CD8-positive, alpha-beta memory T cell (primary cell): ENCODE measurements at regions not wholly inside any gene's neighbourhood (a gene's known extent, or its start where the extent isn't known, plus 50 kb on each side); places are given as distances from the start of the nearest gene placed in this dataset.

Experiments used
- CTCF ChIA-PET: fragments of 350-600 bp; sonication (Branson Sonifier 250); formaldehyde crosslinking; loops from one replicate; lab custom pipeline; 2021; ENCODE audit warnings: antibody characterized with exemption; lab: Charles Lee
- POLR2A ChIA-PET: fragments of 350-600 bp; sonication (Branson Sonifier 250); formaldehyde crosslinking; loops from one replicate; lab custom pipeline; 2021; ENCODE audit warnings: antibody characterized with exemption; lab: Charles Lee
- DNase-seq, 5 donors: peaks; one replicate each; pipeline versions ENCODE4 v3.0.0 to v3.0.0-alpha.2; 2020 to 2022; ENCODE audit warnings: mixed read lengths in 1 of 5
- H3K27ac ChIP-seq: one replicate; pipeline ENCODE4 v1.7.0; 2013; ENCODE audit warnings: low read depth, mild to moderate bottlenecking, low read length, moderate library complexity
- H3K27me3 ChIP-seq: 2 replicates; pipeline ENCODE4 v1.7.0; 2013; ENCODE audit warnings: low read length, mild to moderate bottlenecking; ENCODE audit not compliant: insufficient read depth, poor library complexity, severe bottlenecking
- H3K36me3 ChIP-seq: 2 replicates; pipeline ENCODE4 v1.7.0; 2013; ENCODE audit warnings: mild to moderate bottlenecking, low read length, moderate library complexity; ENCODE audit not compliant: insufficient read depth
- H3K4me1 ChIP-seq: 2 replicates; pipeline ENCODE4 v1.7.0; 2013; ENCODE audit warnings: mild to moderate bottlenecking, low read length, moderate library complexity; ENCODE audit not compliant: insufficient read depth
- H3K4me3 ChIP-seq: 2 replicates; pipeline ENCODE4 v1.7.0; 2013; ENCODE audit warnings: mild to moderate bottlenecking, low read length
- H3K9me3 ChIP-seq: 2 replicates; pipeline ENCODE4 v1.7.0; 2013; ENCODE audit warnings: mild to moderate bottlenecking, low read length
- H3K27ac Mint-ChIP-seq, 8 donors: one replicate each; pipeline ENCODE4 v1.8.0; 2020 to 2021; ENCODE audit warnings: mixed read lengths in 8 of 8, mild to moderate bottlenecking in 6 of 8, inconsistent platforms in 3 of 8, moderate library complexity in 3 of 8
- H3K27me3 Mint-ChIP-seq, 2 donors: one replicate each; pipeline ENCODE4 v1.8.0; 2020 to 2021; ENCODE audit warnings: mixed read lengths in 2 of 2, mild to moderate bottlenecking in 1 of 2, moderate library complexity in 1 of 2
- H3K36me3 Mint-ChIP-seq, 3 donors: one replicate each; pipeline ENCODE4 v1.8.0; 2020 to 2021; ENCODE audit warnings: mixed read lengths in 3 of 3, inconsistent platforms in 1 of 3, mild to moderate bottlenecking in 1 of 3
- H3K4me1 Mint-ChIP-seq, 3 donors: one replicate each; pipeline ENCODE4 v1.8.0; 2020 to 2021; ENCODE audit warnings: mixed read lengths in 3 of 3, inconsistent platforms in 1 of 3, mild to moderate bottlenecking in 1 of 3
- H3K4me3 Mint-ChIP-seq, 7 donors: one replicate each; pipeline ENCODE4 v1.8.0; 2020 to 2021; ENCODE audit warnings: mixed read lengths in 7 of 7, mild to moderate bottlenecking in 6 of 7, moderate library complexity in 4 of 7, inconsistent platforms in 2 of 7
- H3K9me3 Mint-ChIP-seq, 5 donors: one replicate each; pipeline ENCODE4 v1.8.0; 2020 to 2022; ENCODE audit warnings: mixed read lengths in 5 of 5, mild to moderate bottlenecking in 3 of 5, moderate library complexity in 2 of 5, inconsistent platforms in 1 of 5

DNA sequence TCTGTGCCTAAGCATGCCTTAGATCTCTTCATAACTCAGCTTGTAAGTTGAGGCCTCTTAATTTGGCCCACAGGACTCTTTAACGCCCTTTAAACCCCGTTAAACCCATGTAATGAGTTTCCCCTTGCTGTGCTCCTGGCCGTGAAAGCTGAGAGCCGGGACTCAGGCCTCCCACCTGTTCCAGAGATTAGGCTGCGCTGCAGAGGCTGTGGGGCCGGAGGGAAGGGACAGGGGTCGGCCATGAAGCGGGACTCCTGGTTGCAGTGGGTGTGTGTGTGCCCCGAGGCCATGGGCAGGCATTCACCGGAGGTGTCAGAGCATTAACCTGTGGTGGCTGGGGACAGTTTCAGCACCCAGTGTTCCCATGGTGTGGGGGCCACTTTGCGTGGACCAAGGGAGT lies 150.8 kb upstream of the IRX3 start:
- Histone ChIP-seq H3K4me1 (no peaks in the 10 kb centered on the region), H3K9me3 (no peaks in the 10 kb centered on the region), H3K4me3 (no peak overlapping the region), H3K27me3 (no peaks in the 10 kb centered on the region), H3K27ac (no peak overlapping the region), H3K36me3 (no peaks in the 10 kb centered on the region)
- no peak for DNase-seq
- H3K27ac Mint-ChIP-seq: no peak overlapping the region
- H3K4me3 Mint-ChIP-seq: no peak overlapping the region
- CTCF ChIA-PET: no interaction called here
- peaks cover 0 to 5% (median 0%) of the 10 kb centered on the region in 5 donors for H3K9me3 Mint-ChIP-seq
- POLR2A ChIA-PET: no interaction called here
- H3K4me1 Mint-ChIP-seq: no peaks in the 10 kb centered on the region
- H3K27me3 Mint-ChIP-seq: peaks cover 3 to 17% of the 10 kb centered on the region in 2 donors
- no peaks in the 10 kb centered on the region for H3K36me3 Mint-ChIP-seq

- CTCF ChIA-PET: no interaction called here
- Mint-ChIP-seq H3K4me1 (no peaks in the 10 kb centered on the region), H3K27me3 (peaks cover 3 to 17% of the 10 kb centered on the region in 2 donors), H3K9me3 (peaks cover 0 to 5% (median 0%) of the 10 kb centered on the region in 5 donors), H3K27ac (no peak overlapping the region), H3K4me3 (no peak overlapping the region), H3K36me3 (no peaks in the 10 kb centered on the region)
- H3K27ac ChIP-seq: no peak overlapping the region
- no peaks in the 10 kb centered on the region for H3K36me3 ChIP-seq
- DNase-seq: no peak
- H3K27me3 ChIP-seq: no peaks in the 10 kb centered on the region
- H3K4me3 ChIP-seq: no peak overlapping the region
- H3K4me1 ChIP-seq: no peaks in the 10 kb centered on the region
- POLR2A ChIA-PET: no interaction called here
- no peaks in the 10 kb centered on the region for H3K9me3 ChIP-seq
These were observed 149.8 kb upstream of the IRX3 start for GRCh38 chr16:54436346-54436745.

DNA sequence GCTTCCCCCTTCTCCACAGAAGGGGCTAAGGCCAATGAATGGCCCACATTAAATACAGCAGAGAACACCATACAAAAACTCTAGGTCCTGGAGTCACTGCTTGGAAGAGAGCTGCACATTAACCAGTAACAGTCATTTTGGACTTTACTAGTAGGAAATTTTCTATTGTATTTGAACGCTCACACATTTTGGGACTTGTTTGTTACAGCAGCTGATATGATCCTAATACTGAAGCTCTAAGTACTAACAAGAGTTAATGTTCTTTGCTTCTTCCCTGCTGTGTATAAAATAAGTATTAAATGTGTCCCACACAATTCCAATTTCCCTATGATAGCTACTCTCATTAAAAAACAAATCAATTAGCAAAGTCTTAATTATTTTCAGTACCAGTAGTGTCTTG lies 148.3 kb upstream of the IRX3 start:
- H3K36me3 Mint-ChIP-seq: no peaks in the 10 kb centered on the region
- POLR2A ChIA-PET: no interaction called here
- no peaks in the 10 kb centered on the region for H3K4me1 ChIP-seq
- peaks cover 0 to 12% (median 6%) of the 10 kb centered on the region in 5 donors for H3K9me3 Mint-ChIP-seq
- no peak overlapping the region for H3K27ac Mint-ChIP-seq
- H3K36me3 ChIP-seq: no peaks in the 10 kb centered on the region
- H3K4me3 ChIP-seq: no peak overlapping the region
- no peak for DNase-seq
- CTCF ChIA-PET: no interaction called here
- H3K27me3 ChIP-seq: no peaks in the 10 kb centered on the region
- H3K4me1 Mint-ChIP-seq: no peaks in the 10 kb centered on the region
- H3K4me3 Mint-ChIP-seq: no peak overlapping the region
- H3K27me3 Mint-ChIP-seq: peaks cover 6 to 21% of the 10 kb centered on the region in 2 donors
- no peaks in the 10 kb centered on the region for H3K9me3 ChIP-seq
- H3K27ac ChIP-seq: no peak overlapping the region

DNA sequence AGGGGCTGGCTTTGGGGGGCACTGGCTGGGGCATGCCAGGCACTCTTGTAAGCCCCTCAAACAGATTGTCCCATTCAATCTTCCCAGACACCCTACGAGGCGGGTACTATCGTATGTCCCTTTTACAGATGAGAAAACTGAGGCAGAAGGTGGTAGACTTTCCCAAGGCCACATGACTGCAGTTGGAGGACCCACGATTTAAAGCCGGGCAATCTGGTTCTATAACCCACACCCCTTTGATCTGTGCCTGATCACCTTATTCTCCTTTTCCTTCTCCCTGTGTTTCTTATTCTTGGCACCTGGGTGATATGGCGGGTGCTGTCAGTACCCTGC lies 146.3 kb upstream of the IRX3 start:
- H3K27me3 Mint-ChIP-seq: peaks cover 16 to 24% of the 10 kb centered on the region in 2 donors

DNA sequence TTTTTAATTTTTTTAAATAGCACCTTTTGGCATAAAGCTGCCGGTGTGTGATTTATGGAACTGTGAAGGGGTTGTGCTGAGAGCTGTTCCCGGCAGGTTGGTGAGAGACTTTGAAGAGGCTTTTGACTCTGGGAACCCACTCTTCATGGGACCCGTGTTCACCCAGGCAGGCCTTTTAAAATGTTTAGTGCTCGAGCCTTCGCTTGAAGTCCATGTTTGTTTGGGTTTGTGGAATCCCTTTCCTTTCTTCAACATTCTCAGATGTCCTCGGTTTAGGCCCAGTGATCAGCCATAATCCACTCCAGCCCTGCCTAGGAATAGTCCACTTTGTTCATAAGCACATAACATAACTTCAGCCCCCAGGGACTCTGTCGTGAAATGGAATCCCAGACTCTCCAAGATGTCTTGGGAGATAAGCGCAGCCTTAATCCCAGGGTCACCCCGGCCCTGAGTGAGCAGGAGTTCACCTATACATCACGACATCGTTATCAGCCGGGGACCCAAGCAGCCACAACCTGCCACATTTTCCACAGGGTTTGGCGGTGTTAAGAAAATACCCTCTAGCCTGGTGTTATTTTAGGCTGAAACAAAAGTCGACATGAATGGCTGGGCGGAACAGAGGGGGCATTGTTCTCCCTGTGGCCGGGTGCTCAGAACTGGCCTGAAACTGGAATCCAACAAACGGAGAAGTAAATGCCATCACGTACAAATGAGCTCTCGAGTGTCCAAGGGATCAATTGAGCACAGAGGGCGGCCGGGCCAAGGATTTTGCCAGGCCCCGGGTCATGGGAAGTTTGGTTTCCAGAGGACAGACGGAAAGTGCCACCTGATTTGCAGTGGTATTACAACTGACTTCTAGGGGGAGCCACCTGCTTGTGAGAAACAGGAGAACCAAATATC lies 145.7 kb upstream of the IRX3 start:
- ChIA-PET CTCF (no interaction called here), POLR2A (no interaction called here)
- DNase-seq: no peak
- Mint-ChIP-seq H3K4me3 (no peak overlapping the region), H3K4me1 (no peaks in the 10 kb centered on the region), H3K9me3 (peaks cover 0 to 16% (median 8%) of the 10 kb centered on the region in 5 donors), H3K27me3 (peaks cover 16 to 24% of the 10 kb centered on the region in 2 donors), H3K27ac (no peak overlapping the region), H3K36me3 (no peaks in the 10 kb centered on the region)
- no peak overlapping the region for H3K4me3 ChIP-seq
- H3K27me3 ChIP-seq: no peaks in the 10 kb centered on the region
- no peaks in the 10 kb centered on the region for H3K9me3 ChIP-seq
- H3K27ac ChIP-seq: no peak overlapping the region
- no peaks in the 10 kb centered on the region for H3K4me1 ChIP-seq
- no peaks in the 10 kb centered on the region for H3K36me3 ChIP-seq

More for the DNA sequence above, 146.3 kb upstream of the IRX3 start:
- Histone ChIP-seq H3K27me3 (no peaks in the 10 kb centered on the region), H3K4me1 (no peaks in the 10 kb centered on the region), H3K9me3 (no peaks in the 10 kb centered on the region), H3K4me3 (no peak overlapping the region), H3K27ac (no peak overlapping the region), H3K36me3 (no peaks in the 10 kb centered on the region)
- no peak overlapping the region for H3K27ac Mint-ChIP-seq
- H3K4me3 Mint-ChIP-seq: no peak overlapping the region
- no peak for DNase-seq
- ChIA-PET POLR2A (no interaction called here), CTCF (no interaction called here)
- H3K9me3 Mint-ChIP-seq: peaks cover 0 to 16% (median 8%) of the 10 kb centered on the region in 5 donors
- no peaks in the 10 kb centered on the region for H3K36me3 Mint-ChIP-seq
- no peaks in the 10 kb centered on the region for H3K4me1 Mint-ChIP-seq

GRCh38 chr16:54431041-54431996 lies 144.7 kb upstream of the IRX3 start:
- H3K9me3 Mint-ChIP-seq: peaks cover 0 to 15% (median 8%) of the 10 kb centered on the region in 5 donors
- ChIA-PET POLR2A (no interaction called here), CTCF (no interaction called here)
- no peaks in the 10 kb centered on the region for H3K36me3 Mint-ChIP-seq
- H3K27me3 Mint-ChIP-seq: peaks cover 19 to 24% of the 10 kb centered on the region in 2 donors
- DNase-seq: no peak
- H3K27ac ChIP-seq: no peak overlapping the region
- no peaks in the 10 kb centered on the region for H3K36me3 ChIP-seq
- H3K4me1 ChIP-seq: no peaks in the 10 kb centered on the region
- H3K4me1 Mint-ChIP-seq: no peaks in the 10 kb centered on the region
- no peaks in the 10 kb centered on the region for H3K27me3 ChIP-seq
- no peaks in the 10 kb centered on the region for H3K9me3 ChIP-seq
- H3K27ac Mint-ChIP-seq: no peak overlapping the region
- no peak overlapping the region for H3K4me3 Mint-ChIP-seq
- no peak overlapping the region for H3K4me3 ChIP-seq

- H3K27me3 ChIP-seq: no peaks in the 10 kb centered on the region
- H3K36me3 ChIP-seq: no peaks in the 10 kb centered on the region
- no peaks in the 10 kb centered on the region for H3K4me1 ChIP-seq
- H3K27ac ChIP-seq: no peak overlapping the region
- no peak overlapping the region for H3K4me3 Mint-ChIP-seq
- POLR2A ChIA-PET: no interaction called here
- no peak overlapping the region for H3K27ac Mint-ChIP-seq
- H3K4me3 ChIP-seq: no peak overlapping the region
- H3K27me3 Mint-ChIP-seq: peaks cover 19 to 27% of the 10 kb centered on the region in 2 donors
- H3K36me3 Mint-ChIP-seq: no peaks in the 10 kb centered on the region
- no peak for DNase-seq
- peaks cover 0 to 14% (median 8%) of the 10 kb centered on the region in 5 donors for H3K9me3 Mint-ChIP-seq
- CTCF ChIA-PET: no interaction called here
- H3K4me1 Mint-ChIP-seq: no peaks in the 10 kb centered on the region
- no peaks in the 10 kb centered on the region for H3K9me3 ChIP-seq
These were observed 144.0 kb upstream of the IRX3 start for GRCh38 chr16:54430491-54431030.

- Mint-ChIP-seq H3K36me3 (no peaks in the 10 kb centered on the region), H3K4me1 (no peaks in the 10 kb centered on the region), H3K4me3 (no peak overlapping the region), H3K9me3 (peaks cover 0 to 14% (median 8%) of the 10 kb centered on the region in 5 donors), H3K27ac (peak overlapping the region in 1 of 8 donors; percentile 3), H3K27me3 (peaks cover 21 to 26% of the 10 kb centered on the region in 2 donors)
- H3K27ac ChIP-seq: no peak overlapping the region
- H3K27me3 ChIP-seq: no peaks in the 10 kb centered on the region
- POLR2A ChIA-PET: no interaction called here
- H3K4me3 ChIP-seq: no peak overlapping the region
- H3K4me1 ChIP-seq: no peaks in the 10 kb centered on the region
- H3K36me3 ChIP-seq: no peaks in the 10 kb centered on the region
- H3K9me3 ChIP-seq: no peaks in the 10 kb centered on the region
- CTCF ChIA-PET: no interaction called here
- no peak for DNase-seq
These were observed 142.4 kb upstream of the IRX3 start for GRCh38 chr16:54429029-54429428.
